ENCODE measurements at regions not wholly inside any gene's neighbourhood (a gene's known extent, or its start where the extent isn't known, plus 50 kb on each side); places are given as distances from the start of the nearest gene placed in this dataset.

DNA sequence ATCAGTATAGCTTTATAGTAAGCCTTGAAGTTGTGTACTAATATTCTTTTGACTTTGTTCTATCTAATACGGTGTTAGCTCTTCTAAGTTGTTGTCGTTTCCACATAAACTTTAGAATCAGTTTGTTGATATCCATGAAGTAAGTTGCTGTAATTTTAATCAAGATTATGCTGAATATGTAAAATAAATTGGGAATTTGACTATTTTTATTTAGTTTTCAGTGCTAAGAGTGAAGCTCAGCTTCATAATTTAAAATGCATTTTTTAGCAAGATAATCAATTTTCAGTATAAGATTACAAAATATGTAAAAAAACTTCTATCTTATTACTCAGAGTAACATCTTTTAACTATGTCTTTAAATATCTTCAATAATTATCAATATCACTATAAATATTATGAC lies 1374.8 kb downstream of the PCDH7 start:
- TF ChIP-seq YY1 (IDR thresholded peaks at IDR 0.05; ENCODE audit: extremely low read depth, insufficient replicate concordance, low read depth, low read length) (no peak), POLR2A (IDR thresholded peaks at IDR 0.05; ENCODE audit: borderline replicate concordance, extremely low read depth, insufficient read depth, insufficient read length) (no peak)
- TF ChIP-seq, protein P1, sequence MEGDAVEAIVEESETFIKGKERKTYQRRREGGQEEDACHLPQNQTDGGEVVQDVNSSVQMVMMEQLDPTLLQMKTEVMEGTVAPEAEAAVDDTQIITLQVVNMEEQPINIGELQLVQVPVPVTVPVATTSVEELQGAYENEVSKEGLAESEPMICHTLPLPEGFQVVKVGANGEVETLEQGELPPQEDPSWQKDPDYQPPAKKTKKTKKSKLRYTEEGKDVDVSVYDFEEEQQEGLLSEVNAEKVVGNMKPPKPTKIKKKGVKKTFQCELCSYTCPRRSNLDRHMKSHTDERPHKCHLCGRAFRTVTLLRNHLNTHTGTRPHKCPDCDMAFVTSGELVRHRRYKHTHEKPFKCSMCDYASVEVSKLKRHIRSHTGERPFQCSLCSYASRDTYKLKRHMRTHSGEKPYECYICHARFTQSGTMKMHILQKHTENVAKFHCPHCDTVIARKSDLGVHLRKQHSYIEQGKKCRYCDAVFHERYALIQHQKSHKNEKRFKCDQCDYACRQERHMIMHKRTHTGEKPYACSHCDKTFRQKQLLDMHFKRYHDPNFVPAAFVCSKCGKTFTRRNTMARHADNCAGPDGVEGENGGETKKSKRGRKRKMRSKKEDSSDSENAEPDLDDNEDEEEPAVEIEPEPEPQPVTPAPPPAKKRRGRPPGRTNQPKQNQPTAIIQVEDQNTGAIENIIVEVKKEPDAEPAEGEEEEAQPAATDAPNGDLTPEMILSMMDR (IDR thresholded peaks at IDR 0.05 in 2 of 3, conservative IDR thresholded peaks at IDR 0.05 in 1 of 3; ENCODE audit: borderline replicate concordance in 1 of 3, insufficient read depth in 1 of 3, low read depth in 2 of 3, low read length in 2 of 3): no peak

All from HCT116 (cell line).